ENCODE measurements at regions not wholly inside any gene's neighbourhood (a gene's known extent, or its start where the extent isn't known, plus 50 kb on each side); places are given as distances from the start of the nearest gene placed in this dataset.
"Not testable (repeated sequence)": the region's sequence is repeated elsewhere in the genome, so short reads cannot be mapped to it uniquely, and the experiment has no call there.

GRCh38 chr6:120498711-120499110, 835.6 kb downstream of the TBC1D32 start:
- H3K4me1 ChIP-seq (ENCODE audit: control insufficient read depth, insufficient read depth, low read length) = peaks cover 6% of the 10 kb centered on the region
- no peaks in the 10 kb centered on the region for H3K36me3 ChIP-seq (ENCODE audit: control insufficient read depth, insufficient read depth, low read length, severe bottlenecking)
- DNase-seq (ENCODE audit: low read depth) = no peak
- no peak overlapping the region for H3K9ac ChIP-seq (ENCODE audit: low read length)
- H3K9me3 ChIP-seq (ENCODE audit: control insufficient read depth, low read length) = no peaks in the 10 kb centered on the region
- H3K27me3 ChIP-seq (replicated peaks; ENCODE audit: control insufficient read depth, insufficient read depth, low read length) = no peaks in the 10 kb centered on the region
- H3K4me3 ChIP-seq (ENCODE audit: low read length) = no peak overlapping the region

- no peaks in the 10 kb centered on the region for H3K36me3 ChIP-seq (ENCODE audit: control insufficient read depth, insufficient read depth, low read length, severe bottlenecking)
- peaks cover 6% of the 10 kb centered on the region for H3K4me1 ChIP-seq (ENCODE audit: control insufficient read depth, insufficient read depth, low read length)
- no peaks in the 10 kb centered on the region for H3K9me3 ChIP-seq (ENCODE audit: control insufficient read depth, low read length)
- no peak overlapping the region for H3K9ac ChIP-seq (ENCODE audit: low read length)
- DNase-seq (ENCODE audit: low read depth) = no peak
- no peaks in the 10 kb centered on the region for H3K27me3 ChIP-seq (replicated peaks; ENCODE audit: control insufficient read depth, insufficient read depth, low read length)
- no peak overlapping the region for H3K4me3 ChIP-seq (ENCODE audit: low read length)
Observed at GRCh38 chr6:120496661-120497060, 837.6 kb downstream of the TBC1D32 start.

- Histone ChIP-seq H3K4me1 (ENCODE audit: control insufficient read depth, insufficient read depth, low read length) (peaks cover 4% of the 10 kb centered on the region), H3K9ac (ENCODE audit: low read length) (no peak overlapping the region), H3K4me3 (ENCODE audit: low read length) (no peak overlapping the region), H3K36me3 (ENCODE audit: control insufficient read depth, insufficient read depth, low read length, severe bottlenecking) (no peaks in the 10 kb centered on the region), H3K9me3 (ENCODE audit: control insufficient read depth, low read length) (no peaks in the 10 kb centered on the region), H3K27me3 (replicated peaks; ENCODE audit: control insufficient read depth, insufficient read depth, low read length) (no peaks in the 10 kb centered on the region)
- no peak for DNase-seq (ENCODE audit: low read depth)
Observed at GRCh38 chr6:120493505-120493904, 840.8 kb downstream of the TBC1D32 start.

GRCh38 chr6:120489941-120490340, 844.3 kb downstream of the TBC1D32 start:
- DNase-seq (ENCODE audit: low read depth) = no peak
- Histone ChIP-seq H3K4me1 (ENCODE audit: control insufficient read depth, insufficient read depth, low read length) (peaks cover 4% of the 10 kb centered on the region), H3K4me3 (ENCODE audit: low read length) (no peak overlapping the region), H3K9me3 (ENCODE audit: control insufficient read depth, low read length) (no peaks in the 10 kb centered on the region), H3K36me3 (ENCODE audit: control insufficient read depth, insufficient read depth, low read length, severe bottlenecking) (no peaks in the 10 kb centered on the region), H3K27me3 (replicated peaks; ENCODE audit: control insufficient read depth, insufficient read depth, low read length) (no peaks in the 10 kb centered on the region), H3K9ac (ENCODE audit: low read length) (no peak overlapping the region)

- no peak for DNase-seq (ENCODE audit: low read depth)
- no peaks in the 10 kb centered on the region for H3K4me1 ChIP-seq (ENCODE audit: control insufficient read depth, insufficient read depth, low read length)
- peaks cover 7% of the 10 kb centered on the region for H3K9me3 ChIP-seq (ENCODE audit: control insufficient read depth, low read length)
- no peaks in the 10 kb centered on the region for H3K36me3 ChIP-seq (ENCODE audit: control insufficient read depth, insufficient read depth, low read length, severe bottlenecking)
- H3K27me3 ChIP-seq (replicated peaks; ENCODE audit: control insufficient read depth, insufficient read depth, low read length) = no peaks in the 10 kb centered on the region
- H3K4me3 ChIP-seq (ENCODE audit: low read length) = no peak overlapping the region
- H3K9ac ChIP-seq (ENCODE audit: low read length) = no peak overlapping the region
Observed at GRCh38 chr6:120484146-120484545, 850.1 kb downstream of the TBC1D32 start.

GRCh38 chr6:120478650-120479049, 855.6 kb downstream of the TBC1D32 start:
- peaks cover 38% of the 10 kb centered on the region for H3K9me3 ChIP-seq (ENCODE audit: control insufficient read depth, low read length)
- no peaks in the 10 kb centered on the region for H3K4me1 ChIP-seq (ENCODE audit: control insufficient read depth, insufficient read depth, low read length)
- H3K36me3 ChIP-seq (ENCODE audit: control insufficient read depth, insufficient read depth, low read length, severe bottlenecking) = no peaks in the 10 kb centered on the region
- no peak overlapping the region for H3K4me3 ChIP-seq (ENCODE audit: low read length)
- no peak for DNase-seq (ENCODE audit: low read depth)
- no peak overlapping the region for H3K9ac ChIP-seq (ENCODE audit: low read length)
- no peaks in the 10 kb centered on the region for H3K27me3 ChIP-seq (replicated peaks; ENCODE audit: control insufficient read depth, insufficient read depth, low read length)

- peaks cover 27% of the 10 kb centered on the region for H3K9me3 ChIP-seq (ENCODE audit: control insufficient read depth, low read length)
- H3K4me3 ChIP-seq (ENCODE audit: low read length) = no peak overlapping the region
- no peak overlapping the region for H3K9ac ChIP-seq (ENCODE audit: low read length)
- no peak for DNase-seq (ENCODE audit: low read depth)
- H3K27me3 ChIP-seq (replicated peaks; ENCODE audit: control insufficient read depth, insufficient read depth, low read length) = no peaks in the 10 kb centered on the region
- H3K36me3 ChIP-seq (ENCODE audit: control insufficient read depth, insufficient read depth, low read length, severe bottlenecking) = no peaks in the 10 kb centered on the region
- H3K4me1 ChIP-seq (ENCODE audit: control insufficient read depth, insufficient read depth, low read length) = no peaks in the 10 kb centered on the region
Observed at GRCh38 chr6:120473804-120474203, 860.5 kb downstream of the TBC1D32 start.

- Histone ChIP-seq H3K9me3 (ENCODE audit: control insufficient read depth, low read length) (no peaks in the 10 kb centered on the region), H3K4me1 (ENCODE audit: control insufficient read depth, insufficient read depth, low read length) (no peaks in the 10 kb centered on the region), H3K36me3 (ENCODE audit: control insufficient read depth, insufficient read depth, low read length, severe bottlenecking) (no peaks in the 10 kb centered on the region), H3K27me3 (replicated peaks; ENCODE audit: control insufficient read depth, insufficient read depth, low read length) (no peaks in the 10 kb centered on the region), H3K9ac (ENCODE audit: low read length) (no peak overlapping the region), H3K4me3 (ENCODE audit: low read length) (no peak overlapping the region)
- DNase-seq (ENCODE audit: low read depth) = no peak
Observed at GRCh38 chr6:120468486-120468885, 865.8 kb downstream of the TBC1D32 start.

GRCh38 chr6:120451508-120451907, 882.8 kb downstream of the TBC1D32 start:
- H3K4me1 ChIP-seq (ENCODE audit: control insufficient read depth, insufficient read depth, low read length) = no peaks in the 10 kb centered on the region
- no peak overlapping the region for H3K4me3 ChIP-seq (ENCODE audit: low read length)
- no peak overlapping the region for H3K9ac ChIP-seq (ENCODE audit: low read length)
- no peak for DNase-seq (ENCODE audit: low read depth)
- H3K9me3 ChIP-seq (ENCODE audit: control insufficient read depth, low read length) = peaks cover 10% of the 10 kb centered on the region
- no peaks in the 10 kb centered on the region for H3K36me3 ChIP-seq (ENCODE audit: control insufficient read depth, insufficient read depth, low read length, severe bottlenecking)
- H3K27me3 ChIP-seq (replicated peaks; ENCODE audit: control insufficient read depth, insufficient read depth, low read length) = no peaks in the 10 kb centered on the region

- Histone ChIP-seq H3K27me3 (replicated peaks; ENCODE audit: control insufficient read depth, insufficient read depth, low read length) (no peaks in the 10 kb centered on the region), H3K4me1 (ENCODE audit: control insufficient read depth, insufficient read depth, low read length) (no peaks in the 10 kb centered on the region), H3K36me3 (ENCODE audit: control insufficient read depth, insufficient read depth, low read length, severe bottlenecking) (no peaks in the 10 kb centered on the region), H3K9me3 (ENCODE audit: control insufficient read depth, low read length) (peaks cover 4% of the 10 kb centered on the region), H3K4me3 (ENCODE audit: low read length) (no peak overlapping the region), H3K9ac (ENCODE audit: low read length) (no peak overlapping the region)
- no peak for DNase-seq (ENCODE audit: low read depth)
Observed at GRCh38 chr6:120447605-120448004, 886.7 kb downstream of the TBC1D32 start.

GRCh38 chr6:120432840-120433239, 901.4 kb downstream of the TBC1D32 start:
- H3K9ac ChIP-seq (ENCODE audit: low read length); H3K4me3 ChIP-seq (ENCODE audit: low read length); H3K27me3 ChIP-seq (replicated peaks; ENCODE audit: control insufficient read depth, insufficient read depth, low read length); H3K36me3 ChIP-seq (ENCODE audit: control insufficient read depth, insufficient read depth, low read length, severe bottlenecking); H3K9me3 ChIP-seq (ENCODE audit: control insufficient read depth, low read length); DNase-seq (ENCODE audit: low read depth); H3K4me1 ChIP-seq (ENCODE audit: control insufficient read depth, insufficient read depth, low read length): not testable (repeated sequence)

- no peak for DNase-seq (ENCODE audit: low read depth)
- Histone ChIP-seq H3K36me3 (ENCODE audit: control insufficient read depth, insufficient read depth, low read length, severe bottlenecking) (no peaks in the 10 kb centered on the region), H3K9me3 (ENCODE audit: control insufficient read depth, low read length) (no peaks in the 10 kb centered on the region), H3K4me3 (ENCODE audit: low read length) (no peak overlapping the region), H3K9ac (ENCODE audit: low read length) (no peak overlapping the region), H3K4me1 (ENCODE audit: control insufficient read depth, insufficient read depth, low read length) (no peaks in the 10 kb centered on the region), H3K27me3 (replicated peaks; ENCODE audit: control insufficient read depth, insufficient read depth, low read length) (no peaks in the 10 kb centered on the region)
Observed at GRCh38 chr6:120431841-120432240, 902.4 kb downstream of the TBC1D32 start.

Measured in adipocyte (in vitro differentiated cells).